ENCODE measurements at regions not wholly inside any gene's neighbourhood (a gene's known extent, or its start where the extent isn't known, plus 50 kb on each side); places are given as distances from the start of the nearest gene placed in this dataset.

DNA sequence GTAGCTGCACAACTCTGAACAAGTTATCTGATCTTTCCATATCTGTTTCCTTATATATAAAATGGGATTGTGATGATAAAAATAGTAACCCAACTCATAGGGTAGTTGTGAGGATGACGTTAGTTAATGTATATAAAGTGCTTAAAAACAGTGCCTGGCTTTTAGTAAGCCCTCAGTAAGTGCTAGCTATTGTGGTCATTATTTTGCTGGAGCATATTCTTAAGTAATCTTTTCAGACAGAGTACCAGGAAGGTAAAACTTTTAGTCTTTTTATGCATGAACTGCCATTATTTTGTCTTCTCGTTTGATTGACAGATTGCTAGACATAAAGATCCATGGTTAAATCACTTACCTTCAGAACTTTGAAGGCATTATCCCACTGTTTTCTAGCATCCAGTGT, 62.5 kb upstream of the SIM2 start:
- no peak for ATAC-seq
- Mint-ChIP-seq H3K36me3 (peaks cover 16 to 22% of the 10 kb centered on the region in 2 donors), H3K9me3 (peaks cover 18 to 24% of the 10 kb centered on the region in 2 donors), H3K27ac (no peak overlapping the region)
- no peak for DNase-seq (ENCODE audit: low spot score in 2 of 2)

DNA sequence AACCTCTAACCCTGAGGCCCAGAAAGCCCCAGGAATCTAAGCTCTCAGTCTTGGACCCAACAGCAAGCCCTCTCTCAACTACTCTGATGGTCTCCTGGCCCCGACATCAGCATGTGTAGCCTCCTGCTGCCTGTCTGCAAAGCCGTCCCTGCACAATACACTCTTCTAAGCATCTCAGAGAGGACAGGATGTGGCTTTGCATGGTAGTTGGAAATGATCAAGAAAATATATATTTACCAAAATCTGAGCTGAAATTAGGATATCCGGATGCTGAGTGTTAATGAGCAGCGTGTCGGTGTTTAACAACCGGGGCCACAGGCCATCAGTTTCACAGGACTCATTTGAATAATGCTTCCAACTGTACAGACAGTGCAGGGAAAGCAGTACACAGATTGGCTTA, 59.1 kb upstream of the SIM2 start:
- peaks cover 16 to 22% of the 10 kb centered on the region in 2 donors for H3K36me3 Mint-ChIP-seq

DNA sequence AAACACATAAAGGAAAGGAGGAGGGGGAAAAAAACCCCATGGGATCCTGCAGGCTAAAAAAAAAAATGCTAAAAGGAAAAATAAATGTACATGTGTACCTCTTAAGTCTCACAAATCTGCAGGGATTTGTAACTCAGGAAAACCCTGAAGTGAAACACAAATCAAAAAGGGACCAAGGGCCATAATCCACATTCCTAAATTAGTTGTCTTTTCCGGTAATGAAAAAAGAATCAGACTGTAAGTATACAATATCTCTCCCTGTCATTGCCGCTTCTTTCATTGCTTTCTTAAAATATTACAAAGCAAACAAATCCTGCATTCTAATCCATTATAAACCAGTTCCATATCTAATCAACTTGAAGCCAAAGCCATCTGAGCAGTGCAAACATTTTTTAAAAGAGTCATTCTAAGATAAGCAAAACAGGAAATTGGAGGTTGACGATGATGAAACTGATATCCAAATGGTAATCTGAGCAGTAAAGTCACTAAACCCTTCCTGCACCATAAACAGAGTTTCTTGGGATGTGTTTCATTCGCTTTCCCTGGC, 58.7 kb upstream of the SIM2 start:
- no peak for DNase-seq (ENCODE audit: low spot score in 2 of 2)
- Mint-ChIP-seq H3K9me3 (peaks cover 18 to 24% of the 10 kb centered on the region in 2 donors), H3K36me3 (peaks cover 16 to 22% of the 10 kb centered on the region in 2 donors), H3K27ac (no peak overlapping the region)
- no peak for ATAC-seq

More for the DNA sequence above, 59.1 kb upstream of the SIM2 start:
- DNase-seq (ENCODE audit: low spot score in 2 of 2) (no peak), ATAC-seq (no peak)
- Mint-ChIP-seq H3K9me3 (peaks cover 18 to 24% of the 10 kb centered on the region in 2 donors), H3K27ac (no peak overlapping the region)

DNA sequence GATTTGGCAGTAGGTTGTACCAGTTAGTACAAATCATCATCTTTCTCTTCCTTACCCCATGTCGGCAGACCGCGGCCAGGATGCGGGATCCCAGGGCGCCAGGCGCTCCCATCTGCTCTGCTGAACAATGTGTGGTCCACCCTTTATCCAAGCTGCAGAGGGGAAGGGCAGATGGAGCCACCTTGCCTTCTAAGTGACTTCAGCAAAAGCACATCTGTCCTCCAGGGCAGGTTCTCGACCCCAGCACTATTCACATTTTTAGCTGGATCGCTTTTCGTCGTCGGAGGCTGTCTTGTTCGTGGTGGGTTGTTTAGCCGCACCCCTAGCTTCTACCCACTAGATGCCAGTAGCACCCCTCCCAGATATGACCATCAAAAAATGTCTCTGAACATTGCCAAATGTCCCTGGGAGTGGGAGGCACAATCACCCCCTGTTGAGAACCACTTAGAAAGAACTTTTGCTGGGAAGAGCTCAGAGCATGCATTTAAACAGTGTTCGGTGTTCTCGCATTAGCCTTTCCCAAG, 58.1 kb upstream of the SIM2 start:
- DNase-seq (ENCODE audit: low spot score in 2 of 2) (no peak), ATAC-seq (no peak)
- peaks cover 14 to 19% of the 10 kb centered on the region in 2 donors for H3K9me3 Mint-ChIP-seq
- no peak overlapping the region for H3K27ac Mint-ChIP-seq
- peaks cover 14 to 22% of the 10 kb centered on the region in 2 donors for H3K36me3 Mint-ChIP-seq

DNA sequence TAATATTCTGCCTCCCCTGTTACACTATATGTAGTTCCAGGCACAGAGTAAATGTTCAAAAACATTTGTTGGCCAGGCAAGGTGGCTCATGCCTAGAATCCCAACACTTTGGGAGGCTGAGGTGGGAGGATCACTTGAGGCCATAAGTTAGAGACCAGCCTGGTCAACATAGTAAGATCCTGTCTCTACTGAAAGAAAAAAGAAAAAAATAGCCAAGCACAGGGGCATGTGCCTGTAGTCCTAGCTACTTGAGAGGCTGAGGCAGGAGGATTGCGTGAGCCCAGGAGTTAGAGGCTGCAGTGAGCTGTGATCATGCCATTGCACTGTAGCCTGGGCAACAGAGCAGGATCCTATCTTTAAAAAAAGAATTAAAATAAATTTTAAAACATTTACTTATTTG, 57.6 kb upstream of the SIM2 start:
- H3K27ac Mint-ChIP-seq, result no peak overlapping the region
- DNase-seq (ENCODE audit: low spot score in 2 of 2) (no peak), ATAC-seq (no peak)
- H3K9me3 Mint-ChIP-seq, result peaks cover 11 to 13% of the 10 kb centered on the region in 2 donors
- H3K36me3 Mint-ChIP-seq, result peaks cover 10 to 19% of the 10 kb centered on the region in 2 donors

DNA sequence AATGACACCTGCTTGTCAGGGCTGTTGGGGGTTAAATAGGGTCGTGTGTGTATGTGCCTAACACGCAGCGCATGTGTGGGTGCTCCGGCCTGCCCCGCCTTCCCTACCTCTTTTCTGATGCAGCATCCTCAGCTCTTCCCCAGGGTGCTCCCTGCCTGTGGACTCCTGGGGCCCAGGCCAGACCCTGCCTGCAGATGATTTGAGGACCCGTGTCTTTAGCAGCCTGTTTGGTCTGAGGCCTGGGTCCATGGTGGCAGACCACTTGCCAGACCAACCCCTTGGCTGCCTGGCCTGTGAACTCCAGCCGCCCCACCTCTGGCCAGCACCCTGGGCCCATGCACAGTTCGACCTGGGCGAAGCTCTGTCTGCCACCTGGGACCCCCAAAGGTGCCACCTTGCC, 57.0 kb upstream of the SIM2 start:
- ATAC-seq (no peak), DNase-seq (ENCODE audit: low spot score in 2 of 2) (no peak)
- Mint-ChIP-seq H3K9me3 (peaks cover 5 to 9% of the 10 kb centered on the region in 2 donors), H3K27ac (no peak overlapping the region), H3K36me3 (peaks cover 7 to 13% of the 10 kb centered on the region in 2 donors)

DNA sequence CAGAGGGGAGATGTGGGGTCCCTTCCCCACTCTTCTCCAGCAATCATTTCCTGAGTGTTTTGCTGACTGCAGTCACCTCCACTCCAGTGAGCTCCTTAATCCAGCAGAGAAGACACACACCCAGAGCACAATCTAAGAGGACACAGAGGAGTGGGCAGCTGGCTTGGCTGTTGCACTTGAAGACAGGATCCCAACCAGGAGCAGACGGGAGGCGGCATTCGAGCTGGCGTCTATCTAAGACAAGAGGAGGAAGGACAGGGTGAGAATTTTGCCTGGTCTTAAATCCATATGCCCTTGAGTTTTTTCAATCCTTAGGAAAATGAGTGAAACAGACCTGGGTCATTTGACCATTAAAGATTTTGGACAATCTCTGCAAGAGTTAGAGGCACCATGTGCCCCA, 56.1 kb upstream of the SIM2 start:
- Mint-ChIP-seq H3K27ac (no peak overlapping the region), H3K36me3 (peaks cover 1 to 4% of the 10 kb centered on the region in 2 donors), H3K9me3 (no peaks in the 10 kb centered on the region)
- DNase-seq (ENCODE audit: low spot score in 2 of 2), result no peak
- ATAC-seq, result no peak

DNA sequence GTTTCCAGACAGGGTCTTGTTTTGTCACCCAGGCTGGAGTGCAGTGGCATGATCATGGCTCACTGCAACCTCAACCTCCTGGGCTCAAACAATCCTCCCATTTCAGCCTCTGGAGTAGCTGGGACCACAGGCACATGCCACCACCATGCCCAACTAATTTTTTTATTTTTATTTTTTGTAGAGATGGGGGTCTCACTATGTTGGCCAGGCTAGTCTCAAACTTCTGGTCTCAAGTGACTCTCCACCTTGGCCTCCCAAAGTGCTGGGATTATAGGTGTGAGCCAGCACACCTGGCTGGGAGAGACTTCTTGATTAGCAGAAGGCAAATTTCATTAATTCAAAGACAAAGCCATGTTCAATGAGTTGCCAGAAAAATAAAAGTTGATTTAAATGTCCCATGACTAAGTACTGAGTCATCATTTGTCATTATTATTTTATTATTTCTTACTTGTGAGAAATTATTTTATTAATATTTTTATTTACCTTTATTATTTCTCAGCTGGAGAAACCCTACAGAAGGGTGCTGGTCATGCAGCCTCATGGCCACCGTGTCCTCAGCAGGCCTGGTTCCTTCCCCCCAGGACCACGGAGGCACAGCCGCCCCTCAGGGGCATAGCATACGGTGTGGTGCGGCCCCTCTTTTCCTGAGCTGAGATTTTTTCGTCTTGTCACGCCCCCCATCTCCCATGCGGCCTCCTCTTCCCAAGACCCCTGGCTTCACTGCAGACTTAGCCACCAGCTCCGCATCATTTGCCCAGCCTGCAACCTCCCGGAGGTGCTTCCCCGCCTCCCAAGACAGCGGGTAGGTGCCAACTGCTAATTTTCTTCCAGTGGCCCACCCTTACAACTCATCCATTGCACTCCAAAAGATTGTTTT, 55.3 kb upstream of the SIM2 start:
- ATAC-seq, result no peak
- no peaks in the 10 kb centered on the region for H3K9me3 Mint-ChIP-seq
- no peaks in the 10 kb centered on the region for H3K36me3 Mint-ChIP-seq
- no peak for DNase-seq (ENCODE audit: low spot score in 2 of 2)
- no peak overlapping the region for H3K27ac Mint-ChIP-seq

DNA sequence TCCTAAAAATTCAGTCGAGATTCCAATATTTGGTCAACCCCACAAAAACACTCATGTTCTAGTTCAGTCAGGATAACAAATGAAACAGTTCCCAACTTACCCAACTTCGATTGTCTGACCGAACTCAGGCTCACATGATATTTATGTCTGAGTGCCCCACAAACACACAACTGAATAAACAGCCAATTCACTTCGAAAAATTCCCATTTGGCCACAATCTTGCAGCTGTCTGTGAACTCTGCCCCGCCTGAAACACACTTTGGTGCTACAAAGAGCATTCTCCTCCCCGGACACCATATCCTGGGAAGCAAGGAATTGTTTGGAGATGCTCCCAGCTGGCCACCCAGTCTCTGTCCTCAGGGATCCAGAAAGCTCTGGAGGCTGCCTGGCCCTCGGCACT, 52.9 kb upstream of the SIM2 start:
- ATAC-seq (no peak), DNase-seq (ENCODE audit: low spot score in 2 of 2) (no peak)
- Mint-ChIP-seq H3K36me3 (no peaks in the 10 kb centered on the region), H3K9me3 (no peaks in the 10 kb centered on the region), H3K27ac (no peak overlapping the region)

DNA sequence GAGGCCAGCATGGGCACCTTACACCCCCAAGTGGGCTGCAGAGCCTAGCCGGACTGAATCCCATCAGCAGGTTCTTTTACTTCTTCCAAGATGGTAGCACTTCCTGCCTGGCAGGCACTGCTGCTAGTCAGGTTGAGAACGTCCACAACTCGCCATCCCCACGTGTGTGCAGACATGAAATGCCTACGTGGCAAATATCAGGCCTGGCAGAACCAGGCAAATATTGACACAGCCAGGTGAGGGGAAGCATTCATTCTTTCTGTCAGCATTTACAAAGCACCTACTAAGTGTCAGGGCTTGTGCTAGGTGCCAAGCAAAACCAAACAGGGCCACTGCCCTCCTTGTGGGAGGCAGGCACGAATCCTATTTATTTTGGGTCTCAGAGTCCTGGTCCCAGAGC, 52.3 kb upstream of the SIM2 start:
- ATAC-seq (no peak), DNase-seq (ENCODE audit: low spot score in 2 of 2) (no peak)
- Mint-ChIP-seq H3K27ac (no peak overlapping the region), H3K36me3 (no peaks in the 10 kb centered on the region), H3K9me3 (no peaks in the 10 kb centered on the region)

DNA sequence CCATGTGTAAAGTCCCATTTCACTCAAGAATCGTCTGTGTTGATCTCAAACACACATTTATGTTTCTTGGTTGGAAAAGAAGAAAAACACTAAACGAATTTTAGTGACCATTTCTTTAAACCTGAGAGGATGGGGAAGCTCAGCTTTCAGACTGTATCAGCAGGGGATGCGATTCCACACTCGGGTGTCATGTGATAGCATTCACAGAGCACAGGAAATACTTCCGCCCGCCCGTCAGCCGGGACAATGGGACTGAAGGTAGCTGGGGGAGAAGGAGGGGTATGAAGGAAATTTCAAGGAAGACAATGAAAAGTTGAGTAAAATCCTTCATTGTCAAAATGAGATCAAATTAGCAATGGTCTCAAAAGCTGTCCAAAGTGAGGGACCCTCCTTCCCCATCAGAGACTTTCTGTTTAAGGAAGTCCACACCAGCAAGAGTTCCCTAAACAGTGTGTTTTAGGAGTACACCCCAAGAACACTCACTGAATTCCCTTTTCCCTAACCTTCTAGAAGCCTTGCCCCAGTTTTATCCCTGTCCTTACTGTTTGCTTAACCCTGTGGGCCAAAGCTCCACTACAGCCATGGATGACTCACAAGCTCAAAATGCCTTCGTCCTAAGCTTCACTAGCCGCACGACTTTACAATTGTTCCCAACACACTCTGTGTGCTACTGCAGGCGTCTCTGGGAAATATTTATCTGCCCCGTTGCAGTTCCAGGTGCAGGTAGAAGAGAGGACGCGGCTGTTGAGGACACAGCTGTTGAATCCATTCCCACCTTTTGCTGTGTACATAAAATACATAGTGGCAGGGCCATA, 51.4 kb upstream of the SIM2 start:
- ATAC-seq (no peak), DNase-seq (ENCODE audit: low spot score in 2 of 2) (no peak)
- no peak overlapping the region for H3K27ac Mint-ChIP-seq
- no peaks in the 10 kb centered on the region for H3K36me3 Mint-ChIP-seq
- H3K9me3 Mint-ChIP-seq, result no peaks in the 10 kb centered on the region
